ENCODE measurements at regions not wholly inside any gene's neighbourhood (a gene's known extent, or its start where the extent isn't known, plus 50 kb on each side); places are given as distances from the start of the nearest gene placed in this dataset.

GRCh38 chr2:234438305-234438977, 58.4 kb downstream of the ARL4C start:
- TF ChIP-seq CTCF (optimal IDR thresholded peaks at IDR 0.05 in 1 of 3, IDR thresholded peaks at IDR 0.05 in 1 of 3, conservative IDR thresholded peaks at IDR 0.05 in 1 of 3; ENCODE audit: extremely low read depth in 1 of 3, insufficient read depth in 2 of 3, low read length in 3 of 3) (no peak), EZH2 (IDR thresholded peaks at IDR 0.05; ENCODE audit: low read length) (no peak)

Measured in keratinocyte (primary cell).